Glutamatergic neuron (in vitro differentiated cells): ENCODE measurements at regions not wholly inside any gene's neighbourhood (a gene's known extent, or its start where the extent isn't known, plus 50 kb on each side); places are given as distances from the start of the nearest gene placed in this dataset.

Experiments
- DNase-seq: peaks from one replicate; pipeline ENCODE4 v3.0.0; 2022
- H3K27ac Mint-ChIP-seq: one replicate; pipeline ENCODE4 v1.8.0; 2020; ENCODE audit warnings: mild to moderate bottlenecking, mixed read lengths, inconsistent platforms; ENCODE audit not compliant: unreplicated experiment
- H3K27me3 Mint-ChIP-seq: one replicate; pipeline ENCODE4 v1.8.0; 2020; ENCODE audit warnings: mild to moderate bottlenecking, moderate library complexity, mixed read lengths, inconsistent platforms; ENCODE audit not compliant: unreplicated experiment
- H3K36me3 Mint-ChIP-seq: one replicate; pipeline ENCODE4 v1.8.0; 2020; ENCODE audit warnings: mild to moderate bottlenecking, mixed read lengths, inconsistent platforms; ENCODE audit not compliant: unreplicated experiment
- H3K4me1 Mint-ChIP-seq: one replicate; pipeline ENCODE4 v1.8.0; 2020; ENCODE audit warnings: mild to moderate bottlenecking, low read depth, mixed read lengths, inconsistent platforms; ENCODE audit not compliant: unreplicated experiment
- H3K4me3 Mint-ChIP-seq: one replicate; pipeline ENCODE4 v1.8.0; 2020; ENCODE audit warnings: mild to moderate bottlenecking, mixed read lengths, inconsistent platforms; ENCODE audit not compliant: unreplicated experiment
- H3K9me3 Mint-ChIP-seq: one replicate; pipeline ENCODE4 v1.8.0; 2020; ENCODE audit warnings: mild to moderate bottlenecking, moderate library complexity, mixed read lengths, inconsistent platforms; ENCODE audit not compliant: unreplicated experiment
- TF ChIP-seq, protein P1 (sequence below): fragments of 200-600 bp; sonication (generic); IDR thresholded peaks from one replicate; pipeline ENCODE4 v1.5.0; 2021; ENCODE audit not compliant: partially characterized antibody, unreplicated experiment

DNA sequence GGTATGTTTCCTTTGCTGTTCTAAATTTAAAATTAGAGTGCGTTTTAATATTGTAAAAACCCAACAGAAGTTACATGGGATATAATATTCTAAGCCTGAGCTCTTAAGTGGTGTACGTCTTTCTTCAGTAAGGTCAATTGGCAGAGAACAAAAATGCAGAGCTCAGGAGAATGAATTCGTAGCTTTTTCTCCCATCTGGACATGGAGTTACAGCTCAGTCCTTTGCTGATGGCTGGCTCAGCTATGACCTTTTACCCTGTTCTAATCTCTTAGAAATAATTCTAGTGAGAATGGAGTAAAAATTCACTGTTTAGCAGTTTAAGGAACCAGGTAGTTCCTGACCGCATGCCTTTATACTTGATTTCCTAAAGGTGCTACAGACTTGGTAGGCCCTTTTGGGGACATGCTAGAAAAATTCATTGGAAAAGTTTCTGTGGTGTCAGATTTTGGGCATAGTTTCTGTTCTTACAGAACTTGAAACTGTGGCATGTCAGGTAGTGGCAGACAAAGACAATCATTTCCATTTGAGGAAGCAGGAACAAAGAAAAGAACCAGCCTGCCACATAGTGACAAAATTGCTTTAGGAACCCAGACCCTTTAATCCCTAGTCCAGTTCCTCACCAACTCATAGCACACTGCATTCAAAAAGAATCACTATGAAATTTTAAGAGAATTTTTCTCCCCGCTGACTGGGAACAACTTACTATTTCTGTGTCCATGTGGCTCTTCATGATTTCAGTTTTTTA, 566.8 kb upstream of the ZNF804A start:
- no peak for DNase-seq
- no peaks in the 10 kb centered on the region for H3K36me3 Mint-ChIP-seq
- H3K27ac Mint-ChIP-seq: no peak overlapping the region
- no peak overlapping the region for H3K4me3 Mint-ChIP-seq
- H3K27me3 Mint-ChIP-seq: no peaks in the 10 kb centered on the region
- TF ChIP-seq, protein P1, sequence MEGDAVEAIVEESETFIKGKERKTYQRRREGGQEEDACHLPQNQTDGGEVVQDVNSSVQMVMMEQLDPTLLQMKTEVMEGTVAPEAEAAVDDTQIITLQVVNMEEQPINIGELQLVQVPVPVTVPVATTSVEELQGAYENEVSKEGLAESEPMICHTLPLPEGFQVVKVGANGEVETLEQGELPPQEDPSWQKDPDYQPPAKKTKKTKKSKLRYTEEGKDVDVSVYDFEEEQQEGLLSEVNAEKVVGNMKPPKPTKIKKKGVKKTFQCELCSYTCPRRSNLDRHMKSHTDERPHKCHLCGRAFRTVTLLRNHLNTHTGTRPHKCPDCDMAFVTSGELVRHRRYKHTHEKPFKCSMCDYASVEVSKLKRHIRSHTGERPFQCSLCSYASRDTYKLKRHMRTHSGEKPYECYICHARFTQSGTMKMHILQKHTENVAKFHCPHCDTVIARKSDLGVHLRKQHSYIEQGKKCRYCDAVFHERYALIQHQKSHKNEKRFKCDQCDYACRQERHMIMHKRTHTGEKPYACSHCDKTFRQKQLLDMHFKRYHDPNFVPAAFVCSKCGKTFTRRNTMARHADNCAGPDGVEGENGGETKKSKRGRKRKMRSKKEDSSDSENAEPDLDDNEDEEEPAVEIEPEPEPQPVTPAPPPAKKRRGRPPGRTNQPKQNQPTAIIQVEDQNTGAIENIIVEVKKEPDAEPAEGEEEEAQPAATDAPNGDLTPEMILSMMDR: no peak
- no peaks in the 10 kb centered on the region for H3K9me3 Mint-ChIP-seq
- no peaks in the 10 kb centered on the region for H3K4me1 Mint-ChIP-seq

GRCh38 chr2:184032983-184033382, 565.3 kb upstream of the ZNF804A start:
- H3K27me3 Mint-ChIP-seq: no peaks in the 10 kb centered on the region
- no peak for DNase-seq
- H3K4me3 Mint-ChIP-seq: no peak overlapping the region
- H3K4me1 Mint-ChIP-seq: no peaks in the 10 kb centered on the region
- no peaks in the 10 kb centered on the region for H3K9me3 Mint-ChIP-seq
- TF ChIP-seq, protein P1: no peak
- H3K27ac Mint-ChIP-seq: no peak overlapping the region
- no peaks in the 10 kb centered on the region for H3K36me3 Mint-ChIP-seq

GRCh38 chr2:184037273-184037672, 561.1 kb upstream of the ZNF804A start:
- Mint-ChIP-seq H3K4me1 (no peaks in the 10 kb centered on the region), H3K27ac (no peak overlapping the region), H3K36me3 (no peaks in the 10 kb centered on the region), H3K4me3 (no peak overlapping the region), H3K27me3 (no peaks in the 10 kb centered on the region), H3K9me3 (no peaks in the 10 kb centered on the region)
- TF ChIP-seq, protein P1: no peak
- no peak for DNase-seq

DNA sequence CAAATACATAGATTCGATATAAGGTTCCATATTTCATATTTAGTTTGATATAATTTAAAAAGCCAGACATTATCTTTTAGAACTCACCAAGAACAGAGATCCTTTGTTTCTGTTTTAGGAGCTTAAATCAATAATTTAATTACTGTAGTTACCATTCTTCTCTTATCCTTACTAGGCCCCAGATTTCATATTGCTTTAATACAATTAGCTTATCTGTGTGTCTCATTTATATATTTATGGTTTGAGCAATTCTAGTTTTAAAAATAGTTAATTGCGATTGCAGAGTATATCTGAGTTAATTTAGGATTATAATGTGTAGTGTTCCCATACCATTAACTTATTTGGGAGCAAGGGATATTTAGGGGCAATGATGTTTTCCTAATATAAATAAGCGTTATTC, 558.8 kb upstream of the ZNF804A start:
- DNase-seq: no peak
- H3K4me1 Mint-ChIP-seq: no peaks in the 10 kb centered on the region

GRCh38 chr2:184040230-184040629, 558.1 kb upstream of the ZNF804A start:
- Mint-ChIP-seq H3K4me1 (no peaks in the 10 kb centered on the region), H3K27me3 (no peaks in the 10 kb centered on the region), H3K4me3 (no peak overlapping the region), H3K9me3 (no peaks in the 10 kb centered on the region), H3K36me3 (no peaks in the 10 kb centered on the region), H3K27ac (no peak overlapping the region)
- no peak for DNase-seq
- TF ChIP-seq, protein P1: no peak

More for the DNA sequence above, 558.8 kb upstream of the ZNF804A start:
- H3K27ac Mint-ChIP-seq: no peak overlapping the region
- no peaks in the 10 kb centered on the region for H3K36me3 Mint-ChIP-seq
- no peaks in the 10 kb centered on the region for H3K9me3 Mint-ChIP-seq
- H3K4me3 Mint-ChIP-seq: no peak overlapping the region
- H3K27me3 Mint-ChIP-seq: no peaks in the 10 kb centered on the region
- TF ChIP-seq, protein P1: no peak
